Suprapubic skin (tissue), 4 donors: ENCODE measurements at regions not wholly inside any gene's neighbourhood (a gene's known extent, or its start where the extent isn't known, plus 50 kb on each side); places are given as distances from the start of the nearest gene placed in this dataset.

Experiments used
- POLR2A ChIP-seq, 2 donors: fragments of 450-650 bp; IDR thresholded peaks; one replicate each; pipeline ENCODE4 v1.6.1; 2017; ENCODE audit warnings: antibody characterized with exemption in 2 of 2, mild to moderate bottlenecking in 2 of 2, moderate library complexity in 2 of 2
- POLR2AphosphoS5 ChIP-seq, 3 donors: sonication (generic); formaldehyde crosslinking; IDR thresholded peaks; one replicate each; pipeline ENCODE4 v1.6.1; 2017; ENCODE audit warnings: antibody characterized with exemption in 3 of 3

DNA sequence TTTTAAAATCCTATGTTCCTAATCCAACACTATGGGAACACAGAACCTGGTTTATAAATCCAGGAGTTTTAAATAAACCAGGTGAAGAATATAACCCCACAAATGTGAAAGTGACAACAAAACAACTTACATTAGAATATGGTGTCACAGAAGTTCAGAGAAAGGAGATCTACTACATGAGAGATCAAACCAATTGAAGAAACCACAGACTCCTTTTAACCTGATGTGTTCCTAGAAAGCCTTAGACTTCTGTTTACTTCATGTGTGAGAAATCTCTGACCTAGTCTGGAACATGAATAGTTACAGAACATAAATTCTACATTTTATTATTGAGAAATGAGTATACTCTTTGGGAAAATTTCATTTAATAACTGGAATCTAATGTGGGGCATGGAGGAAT, 165.3 kb downstream of the FTCDNL1 start:
- TF ChIP-seq POLR2AphosphoS5 (IDR thresholded peaks at IDR 0.05): no peak
- no peak for TF ChIP-seq POLR2A (IDR thresholded peaks at IDR 0.05)
